ENCODE measurements at regions not wholly inside any gene's neighbourhood (a gene's known extent, or its start where the extent isn't known, plus 50 kb on each side); places are given as distances from the start of the nearest gene placed in this dataset.
"Not testable (repeated sequence)": the region's sequence is repeated elsewhere in the genome, so short reads cannot be mapped to it uniquely, and the experiment has no call there.

DNA sequence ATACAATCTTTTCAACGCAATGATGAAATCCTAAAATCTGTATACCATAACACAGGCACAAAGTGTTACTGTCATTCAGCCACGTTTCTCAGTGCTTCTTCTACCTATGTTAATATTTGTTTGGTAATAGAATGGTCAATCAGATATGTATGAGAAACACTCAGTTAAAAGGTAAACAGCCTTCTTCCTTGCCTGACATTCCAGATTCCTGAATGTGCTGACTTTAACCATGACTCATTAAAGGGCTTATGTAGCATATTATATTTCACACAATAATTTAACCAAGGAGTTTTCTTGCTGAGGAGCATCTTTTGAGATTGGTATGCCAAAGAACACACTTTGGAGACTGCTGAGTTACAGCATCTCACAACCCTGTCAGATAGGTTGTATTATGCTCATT is 187.6 kb downstream of the CETN3 start (continued):
- TF ChIP-seq SNAI2 (CRISPR knock-in tag; IDR thresholded peaks at IDR 0.05) (no peak), BACH2 (CRISPR knock-in tag; IDR thresholded peaks at IDR 0.05; ENCODE audit: borderline replicate concordance) (no peak), ESRRG (CRISPR knock-in tag; IDR thresholded peaks at IDR 0.05) (no peak), RARB (CRISPR knock-in tag; IDR thresholded peaks at IDR 0.05) (no peak), GLIS3 (CRISPR knock-in tag; IDR thresholded peaks at IDR 0.05) (no peak), OSR1 (CRISPR knock-in tag; IDR thresholded peaks at IDR 0.05) (no peak), ZFP3 (CRISPR knock-in tag; IDR thresholded peaks at IDR 0.05) (no peak)

DNA sequence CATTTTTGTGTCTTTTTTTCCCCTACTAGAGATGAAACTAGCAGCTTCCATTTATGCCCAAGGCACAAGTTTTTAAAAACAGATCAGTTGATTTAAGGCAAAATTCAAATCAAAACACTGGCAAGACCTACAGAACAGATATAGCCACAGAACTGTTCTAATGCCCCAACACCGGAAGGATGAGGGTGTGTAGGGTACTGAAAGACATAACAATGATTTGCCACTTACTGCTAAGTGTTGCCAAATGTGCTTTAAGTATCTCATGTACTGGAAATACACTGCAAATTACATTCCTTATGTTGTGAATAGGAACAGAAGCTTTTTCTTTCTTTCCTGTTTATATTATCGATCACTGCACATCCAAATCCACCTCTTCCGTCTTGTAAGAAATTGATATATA is 189.0 kb downstream of the CETN3 start:
- TF ChIP-seq TOX (CRISPR knock-in tag; IDR thresholded peaks at IDR 0.05; ENCODE audit: borderline replicate concordance) (no peak), CSDC2 (CRISPR knock-in tag; IDR thresholded peaks at IDR 0.05) (no peak), GLIS3 (CRISPR knock-in tag; IDR thresholded peaks at IDR 0.05) (no peak), TCF4 (CRISPR knock-in tag; IDR thresholded peaks at IDR 0.05; ENCODE audit: borderline replicate concordance) (no peak), ZNF8 (CRISPR knock-in tag; IDR thresholded peaks at IDR 0.05) (no peak)
- no peak for ATAC-seq

DNA sequence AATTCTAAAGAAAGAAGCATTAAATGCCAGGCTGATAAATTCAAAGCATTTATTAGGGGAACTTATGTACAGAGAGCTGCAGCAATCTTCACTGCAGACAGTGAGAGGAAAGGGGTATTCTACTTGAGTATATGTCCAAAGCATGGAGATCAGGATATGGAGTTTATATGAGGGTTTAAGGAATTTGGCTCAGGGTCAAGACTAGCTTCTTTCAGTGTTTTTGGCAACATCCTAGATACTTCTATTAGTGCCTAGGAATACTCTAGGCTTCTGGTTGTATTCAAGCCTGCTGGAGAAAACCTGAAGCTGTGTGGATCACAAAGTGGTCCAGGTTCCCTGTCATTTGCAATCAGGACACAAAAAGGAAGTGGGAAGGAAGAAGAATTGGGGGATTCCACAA is 194.6 kb downstream of the CETN3 start:
- TF ChIP-seq PPARA (CRISPR knock-in tag; IDR thresholded peaks at IDR 0.05; ENCODE audit: borderline replicate concordance) (no peak), ZNF70 (CRISPR knock-in tag; IDR thresholded peaks at IDR 0.05) (no peak), PATZ1 (CRISPR knock-in tag; IDR thresholded peaks at IDR 0.05; ENCODE audit: borderline replicate concordance) (no peak), ZNF8 (CRISPR knock-in tag; IDR thresholded peaks at IDR 0.05) (no peak), ARNTL (CRISPR knock-in tag; IDR thresholded peaks at IDR 0.05; ENCODE audit: borderline replicate concordance, low read depth) (no peak), ZFP3 (CRISPR knock-in tag; IDR thresholded peaks at IDR 0.05) (no peak), ZC3H10 (CRISPR knock-in tag; IDR thresholded peaks at IDR 0.05) (no peak), ZNF565 (CRISPR knock-in tag; conservative IDR thresholded peaks at IDR 0.05; ENCODE audit: low read depth) (no peak), TOX (CRISPR knock-in tag; IDR thresholded peaks at IDR 0.05; ENCODE audit: borderline replicate concordance) (no peak), POU6F1 (CRISPR knock-in tag; IDR thresholded peaks at IDR 0.05; ENCODE audit: borderline replicate concordance, low read depth) (no peak), CSDC2 (CRISPR knock-in tag; IDR thresholded peaks at IDR 0.05) (no peak), TCF4 (CRISPR knock-in tag; IDR thresholded peaks at IDR 0.05; ENCODE audit: borderline replicate concordance) (no peak), SNAI2 (CRISPR knock-in tag; IDR thresholded peaks at IDR 0.05) (no peak), ESRRG (CRISPR knock-in tag; IDR thresholded peaks at IDR 0.05) (no peak), OSR1 (CRISPR knock-in tag; IDR thresholded peaks at IDR 0.05) (no peak), BACH2 (CRISPR knock-in tag; IDR thresholded peaks at IDR 0.05; ENCODE audit: borderline replicate concordance) (no peak)
- no peak; the same call in 2 of the 3 replicates for ATAC-seq

DNA sequence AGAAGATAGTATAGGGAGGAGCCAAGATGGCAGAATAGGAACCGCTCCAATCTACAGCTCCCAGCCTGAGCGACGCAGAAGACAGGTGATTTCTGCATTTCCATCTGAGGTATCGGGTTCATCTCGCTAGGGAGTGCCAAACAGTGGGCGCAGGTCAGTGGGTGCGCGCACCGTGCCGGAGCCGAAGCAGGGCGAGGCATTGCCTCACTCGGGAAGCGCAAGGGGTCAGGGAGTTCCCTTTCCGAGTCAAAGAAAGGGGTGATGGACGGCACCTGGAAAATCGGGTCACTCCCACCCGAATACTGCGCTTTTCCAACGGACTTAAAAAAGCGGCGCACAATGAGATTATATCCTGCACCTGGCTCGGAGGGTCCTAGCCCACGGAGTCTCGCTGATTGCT is 201.2 kb downstream of the CETN3 start:
- not testable (repeated sequence) for ATAC-seq

DNA sequence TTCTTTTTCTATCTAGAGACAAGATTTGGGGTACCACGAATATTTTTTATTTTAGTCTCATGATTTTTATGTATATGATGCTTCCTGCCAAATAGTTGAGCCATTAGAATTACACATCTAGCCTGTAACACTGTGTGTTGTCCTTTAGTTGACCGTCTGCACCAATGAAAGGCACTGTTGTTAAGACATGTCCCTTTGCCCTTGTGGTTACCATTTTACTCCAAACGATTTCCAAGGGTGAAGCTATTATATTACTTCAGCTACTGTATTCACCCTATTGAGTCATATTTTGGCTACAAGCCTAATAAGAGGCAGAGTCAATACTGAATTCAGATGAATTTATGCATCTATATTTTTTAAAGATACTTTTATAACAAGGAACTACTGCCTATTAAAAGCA is 207.6 kb downstream of the CETN3 start:
- no peak for TF ChIP-seq ESRRG (CRISPR knock-in tag; IDR thresholded peaks at IDR 0.05)
- no peak for TF ChIP-seq CSRNP3 (CRISPR knock-in tag; IDR thresholded peaks at IDR 0.05)
- TF ChIP-seq RARB (CRISPR knock-in tag; IDR thresholded peaks at IDR 0.05), result no peak
- 0 out of 3 replicates have a peak, but pooled peaks have one; percentile 28 for ATAC-seq

DNA sequence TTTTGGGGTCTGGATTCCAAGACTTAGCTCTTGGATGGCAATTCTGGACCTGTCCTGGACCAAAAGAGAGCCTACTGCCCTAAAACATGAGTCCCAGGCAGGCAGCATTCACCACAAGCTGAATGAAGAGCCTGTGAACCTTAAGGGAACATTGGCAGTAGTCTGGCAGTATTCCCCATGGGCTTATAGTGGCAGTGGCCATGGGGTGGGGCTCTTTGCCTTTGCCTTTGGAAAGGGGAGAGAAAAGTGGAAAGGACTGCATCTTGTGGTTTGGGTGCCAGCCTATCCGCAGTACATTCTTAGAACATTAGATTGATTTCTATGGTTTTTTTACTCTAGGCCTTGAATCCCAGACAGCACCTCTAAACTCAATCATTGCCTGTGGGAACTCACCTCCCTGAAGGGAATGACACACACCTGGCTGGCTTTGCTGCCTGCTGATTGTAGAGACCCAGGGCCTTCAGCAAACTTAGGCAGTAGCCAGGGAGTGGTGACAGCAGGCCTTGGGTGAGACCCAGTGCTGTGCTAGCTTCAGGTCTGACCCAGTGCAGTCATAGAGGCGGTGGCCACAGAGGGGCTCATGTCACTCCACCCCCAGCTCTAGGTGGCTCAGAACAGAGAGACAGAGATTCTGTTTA is 216.3 kb downstream of the CETN3 start:
- no peak for ATAC-seq
- TF ChIP-seq BACH2 (CRISPR knock-in tag; IDR thresholded peaks at IDR 0.05; ENCODE audit: borderline replicate concordance) (no peak), ZFP3 (CRISPR knock-in tag; IDR thresholded peaks at IDR 0.05) (no peak), ARNTL (CRISPR knock-in tag; IDR thresholded peaks at IDR 0.05; ENCODE audit: borderline replicate concordance, low read depth) (no peak), GLIS3 (CRISPR knock-in tag; IDR thresholded peaks at IDR 0.05) (no peak), RARB (CRISPR knock-in tag; IDR thresholded peaks at IDR 0.05) (no peak), CSDC2 (CRISPR knock-in tag; IDR thresholded peaks at IDR 0.05) (no peak), CSRNP3 (CRISPR knock-in tag; IDR thresholded peaks at IDR 0.05) (no peak), ZNF8 (CRISPR knock-in tag; IDR thresholded peaks at IDR 0.05) (no peak), ZNF565 (CRISPR knock-in tag; conservative IDR thresholded peaks at IDR 0.05; ENCODE audit: low read depth) (no peak), ISL1 (CRISPR knock-in tag; IDR thresholded peaks at IDR 0.05) (no peak), TOX (CRISPR knock-in tag; IDR thresholded peaks at IDR 0.05; ENCODE audit: borderline replicate concordance) (no peak), TSHZ2 (CRISPR knock-in tag; IDR thresholded peaks at IDR 0.05) (no peak), SNAI2 (CRISPR knock-in tag; IDR thresholded peaks at IDR 0.05) (no peak)
